CD4-positive, alpha-beta T cell treated with Interleukin-4 for 4 hours (primary cell): ENCODE measurements at regions not wholly inside any gene's neighbourhood (a gene's known extent, or its start where the extent isn't known, plus 50 kb on each side); places are given as distances from the start of the nearest gene placed in this dataset.
"Not testable (repeated sequence)": the region's sequence is repeated elsewhere in the genome, so short reads cannot be mapped to it uniquely, and the experiment has no call there.

Source experiments
- DNase-seq: peaks from one replicate; pipeline ENCODE4 v3.0.0-alpha.2; 2020

DNA sequence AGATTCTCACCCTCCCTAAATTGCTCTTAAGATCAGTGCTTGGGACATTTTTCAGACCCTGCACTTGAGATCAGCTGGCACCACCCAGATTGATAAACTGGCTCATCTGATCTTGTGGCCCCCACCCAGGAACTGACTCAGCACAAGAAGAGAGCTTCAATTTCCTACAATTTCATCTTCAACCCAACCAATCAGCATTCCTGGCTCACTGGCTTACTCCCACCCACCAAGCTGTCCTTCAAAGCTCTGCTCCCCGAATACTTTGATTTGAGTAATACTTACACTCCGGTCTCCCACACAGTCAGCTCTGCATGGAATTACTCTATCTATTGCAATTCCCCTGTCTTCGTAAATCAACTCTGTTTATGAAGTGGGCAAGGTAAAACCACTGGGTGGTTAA lies 461.9 kb upstream of the RGS18 start:
- no peak for DNase-seq

DNA sequence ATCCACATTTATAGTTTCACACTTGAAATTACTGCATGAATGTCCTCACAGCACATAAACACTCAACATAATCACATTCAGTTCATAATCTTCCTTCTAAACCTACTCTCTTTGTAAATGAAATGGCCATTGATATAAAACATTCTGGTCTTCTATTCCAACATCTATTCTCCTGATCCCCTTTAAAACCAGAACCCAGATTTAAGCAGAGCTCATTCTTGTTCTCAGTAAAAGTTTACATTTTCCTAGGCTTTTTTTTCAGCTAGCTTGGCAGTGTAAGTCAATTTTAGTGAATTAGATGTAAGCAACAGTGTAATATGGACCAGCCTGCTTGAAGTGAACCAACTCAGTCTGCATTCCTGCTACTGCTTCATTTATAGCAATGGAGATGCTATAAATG lies 460.7 kb upstream of the RGS18 start:
- DNase-seq, result no peak

DNA sequence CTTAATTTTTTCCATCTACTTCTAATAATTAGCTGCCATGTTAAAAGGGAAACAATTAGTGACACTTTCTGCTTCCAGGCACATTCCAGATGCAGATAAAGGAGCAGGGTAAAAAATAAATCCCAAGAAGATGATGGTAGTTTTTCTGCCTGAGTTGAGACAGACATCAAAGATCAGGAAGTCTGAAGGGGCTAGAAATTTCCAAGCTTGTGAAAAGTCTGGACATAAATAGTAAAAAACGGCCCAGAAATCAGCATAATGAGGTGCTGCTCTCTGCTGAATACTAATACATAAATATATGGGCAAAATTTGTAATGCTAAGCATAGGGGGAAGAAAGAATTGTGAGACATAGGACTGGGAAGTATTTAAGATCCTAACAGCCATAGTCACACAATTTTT lies 460.0 kb upstream of the RGS18 start:
- no peak for DNase-seq

DNA sequence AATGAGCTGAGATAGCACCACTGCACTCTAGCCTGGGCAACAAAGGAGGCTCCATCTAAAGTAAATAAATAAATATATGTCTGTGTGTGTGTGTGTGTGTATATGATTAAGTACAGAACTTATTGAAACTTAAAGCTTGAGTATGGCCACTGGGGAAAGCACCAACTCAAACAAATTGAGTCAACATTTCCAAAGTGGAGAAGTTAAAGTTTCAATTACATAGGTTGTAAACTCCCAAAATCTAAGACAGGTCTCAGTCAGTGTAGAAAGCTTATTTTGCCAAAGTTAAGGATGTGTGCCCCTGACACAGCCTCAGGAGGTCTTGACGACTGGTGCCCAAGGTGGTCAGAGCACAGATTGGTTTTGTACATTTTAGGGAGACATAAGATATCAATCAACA lies 458.9 kb upstream of the RGS18 start:
- DNase-seq, result no peak

DNA sequence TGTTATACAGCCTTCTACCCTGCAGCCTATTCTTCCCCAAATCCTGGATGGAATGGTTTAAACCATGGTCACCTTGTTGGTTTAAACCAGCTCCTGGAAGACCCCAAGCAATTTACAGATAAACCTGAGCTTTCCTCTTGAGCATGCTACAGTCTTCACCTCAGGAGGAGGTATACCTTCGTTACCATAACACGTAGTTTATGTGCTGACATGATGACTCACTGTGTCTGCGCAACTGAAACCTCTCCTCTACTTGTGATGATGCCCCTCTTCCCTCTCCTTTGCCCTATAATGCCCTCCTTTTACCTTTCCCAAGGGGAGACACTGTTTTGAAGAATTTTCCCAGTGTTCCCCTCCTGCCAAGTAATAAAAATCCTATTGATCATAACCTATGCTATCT lies 457.3 kb upstream of the RGS18 start:
- no peak for DNase-seq

DNA sequence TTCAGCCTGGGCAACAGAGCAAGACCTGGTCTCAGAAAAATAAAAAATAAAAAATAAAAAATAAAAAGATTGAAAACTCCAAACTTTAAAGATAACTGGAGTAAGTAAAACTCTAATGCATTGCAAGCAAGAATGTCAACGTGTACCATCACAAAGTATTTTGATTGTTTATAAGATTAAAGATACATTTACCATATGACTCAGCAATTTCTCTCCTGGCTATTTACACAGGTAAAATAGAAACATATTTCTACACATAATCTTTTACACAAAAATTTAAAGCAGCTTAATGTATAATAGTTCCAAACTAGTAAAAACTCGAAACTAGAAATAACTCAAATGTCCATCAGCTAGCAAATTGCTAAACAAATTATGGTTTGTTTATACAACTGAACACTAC lies 456.1 kb upstream of the RGS18 start:
- DNase-seq, result no peak

DNA sequence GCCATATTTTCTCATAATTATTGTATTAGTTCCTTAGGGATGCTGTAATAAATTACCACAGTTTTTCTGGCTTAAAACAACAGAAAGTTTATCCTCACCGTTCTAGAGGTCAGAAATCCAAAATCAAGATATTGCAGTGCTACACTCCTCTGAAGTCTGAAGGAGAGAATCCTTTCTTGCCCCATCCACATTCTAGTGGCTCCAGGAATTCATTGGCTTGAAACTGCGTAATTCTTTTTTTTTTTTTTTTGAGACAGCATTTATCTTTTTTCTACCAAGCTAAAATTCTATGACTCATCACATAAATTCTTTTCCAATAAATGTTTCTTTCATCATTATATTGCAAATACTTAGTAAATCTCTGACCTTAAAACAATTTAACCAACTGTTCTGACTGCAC lies 451.0 kb upstream of the RGS18 start:
- DNase-seq, result no peak

DNA sequence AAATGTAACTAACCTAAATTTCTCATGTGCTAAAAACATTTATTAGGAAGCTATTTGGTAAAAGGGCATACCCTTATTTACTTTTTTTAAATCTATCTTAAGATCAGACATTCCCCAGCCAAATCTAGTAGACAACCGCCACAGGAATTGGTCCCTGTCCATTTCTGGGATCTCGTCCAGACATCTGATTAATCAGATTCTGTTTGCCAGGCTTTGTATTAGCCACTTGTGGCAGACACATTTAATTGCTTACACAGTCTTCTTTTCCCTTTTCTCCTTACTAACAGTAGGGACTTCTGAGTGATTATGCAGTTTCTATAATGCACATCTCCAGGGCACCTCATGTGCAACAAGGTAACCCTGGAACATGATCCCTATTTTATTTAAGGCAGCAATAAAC lies 449.0 kb upstream of the RGS18 start:
- no peak for DNase-seq

DNA sequence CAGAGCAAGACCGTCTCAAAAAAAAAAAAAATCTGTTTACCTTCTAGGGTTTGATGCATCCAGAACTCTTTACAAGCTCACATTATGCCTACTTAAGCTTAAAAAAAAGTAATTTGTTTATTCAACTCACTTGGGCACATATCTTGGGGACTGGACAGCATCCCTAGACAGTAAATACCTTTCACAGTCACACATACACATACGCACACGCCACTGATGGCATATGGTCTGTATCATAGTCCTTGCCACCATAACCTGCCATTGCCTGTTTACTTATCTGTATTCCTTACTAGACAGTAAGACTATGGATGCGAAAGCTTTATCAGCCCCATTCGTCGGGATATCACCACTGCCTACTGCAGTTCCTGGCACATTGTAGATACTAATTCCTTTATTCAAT lies 446.3 kb upstream of the RGS18 start:
- no peak for DNase-seq

DNA sequence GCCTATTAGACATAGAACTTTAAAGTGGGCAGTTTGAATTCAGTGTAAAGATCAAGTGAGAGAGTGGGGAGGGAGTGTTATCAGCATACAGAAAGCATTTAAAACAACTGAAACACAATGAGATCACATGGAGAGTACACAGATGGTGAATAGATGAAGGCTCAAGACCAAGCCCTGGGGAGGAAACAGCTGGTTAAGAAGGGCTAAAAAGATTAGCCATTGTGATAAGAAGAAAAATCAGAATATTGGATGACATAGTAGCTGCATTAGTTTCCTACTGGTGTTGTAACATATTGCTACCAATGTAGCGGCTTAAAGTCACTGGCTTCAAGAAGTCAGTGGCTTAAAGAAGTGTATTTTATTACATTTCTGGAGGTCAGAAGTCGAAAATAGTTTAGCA lies 443.4 kb upstream of the RGS18 start:
- no peak for DNase-seq

DNA sequence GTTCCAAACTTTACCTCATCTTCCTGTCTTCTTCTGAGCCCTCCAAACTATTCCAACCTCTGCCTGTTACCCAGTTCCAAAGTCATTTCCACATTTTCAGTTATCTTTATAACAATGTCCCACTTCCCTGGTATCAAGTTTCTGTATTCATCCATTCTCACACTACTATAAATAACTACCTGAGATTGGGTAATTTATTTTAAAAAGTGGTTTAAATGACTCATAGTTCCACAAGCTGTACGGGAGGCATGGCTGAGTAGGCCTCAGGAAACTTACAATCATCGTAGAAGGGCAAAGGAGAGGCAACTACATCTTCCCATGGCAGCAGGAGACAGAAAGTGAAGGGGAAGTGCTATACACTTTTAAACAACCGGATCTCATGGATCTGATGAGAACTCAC lies 428.5 kb upstream of the RGS18 start:
- no peak for DNase-seq

DNA sequence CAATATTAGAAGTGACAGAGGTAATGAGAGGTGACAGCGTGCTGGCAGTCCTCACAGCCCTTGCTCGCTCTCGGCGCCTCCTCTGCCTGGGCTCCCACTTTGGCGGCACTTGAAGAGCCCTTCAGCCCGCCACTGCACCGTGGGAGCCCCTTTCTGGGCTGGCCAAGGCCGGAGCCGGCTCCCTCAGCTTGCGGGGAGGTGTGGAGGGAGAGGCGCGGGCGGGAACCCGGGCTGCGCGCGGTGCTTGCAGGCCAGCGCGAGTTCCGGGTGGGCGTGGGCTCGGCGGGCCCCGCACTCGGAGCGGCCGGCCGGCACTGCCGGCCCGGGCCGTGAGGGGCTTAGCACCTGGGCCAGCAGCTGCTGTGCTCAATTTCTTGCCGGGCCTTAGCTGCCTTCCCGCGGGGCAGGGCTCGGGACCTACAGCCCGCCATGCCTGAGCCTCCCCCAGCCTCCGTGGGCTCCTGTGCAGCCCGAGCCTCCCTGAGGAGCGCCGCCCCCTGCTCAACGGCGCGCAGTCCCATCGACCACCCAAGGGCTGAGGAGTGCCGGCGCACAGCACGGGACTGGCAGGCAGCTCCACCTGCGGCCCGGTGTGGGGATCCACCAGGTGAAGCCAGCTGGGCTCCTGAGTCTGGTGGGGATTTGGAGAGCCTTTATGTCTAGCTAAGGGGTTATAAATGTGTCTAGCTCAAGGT lies 426.5 kb upstream of the RGS18 start:
- not testable (repeated sequence) for DNase-seq

DNA sequence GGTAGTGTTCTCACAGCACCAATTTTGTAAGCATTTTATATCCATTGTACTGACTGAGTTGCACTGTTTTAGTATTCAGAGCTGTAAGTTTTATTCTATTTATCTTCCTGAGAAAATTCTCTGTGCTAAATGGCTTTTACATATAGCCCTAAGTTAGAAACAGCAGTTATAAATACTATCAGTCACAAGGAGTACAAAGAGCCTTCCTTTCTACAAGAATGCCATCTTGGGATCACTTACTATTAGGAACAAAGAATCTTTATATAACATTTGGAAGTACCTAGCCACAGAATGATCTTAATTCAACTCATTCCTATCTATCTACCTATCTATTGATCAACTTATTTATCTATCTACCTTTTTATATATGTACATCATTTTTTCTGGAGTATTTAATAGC lies 423.9 kb upstream of the RGS18 start:
- no peak for DNase-seq

DNA sequence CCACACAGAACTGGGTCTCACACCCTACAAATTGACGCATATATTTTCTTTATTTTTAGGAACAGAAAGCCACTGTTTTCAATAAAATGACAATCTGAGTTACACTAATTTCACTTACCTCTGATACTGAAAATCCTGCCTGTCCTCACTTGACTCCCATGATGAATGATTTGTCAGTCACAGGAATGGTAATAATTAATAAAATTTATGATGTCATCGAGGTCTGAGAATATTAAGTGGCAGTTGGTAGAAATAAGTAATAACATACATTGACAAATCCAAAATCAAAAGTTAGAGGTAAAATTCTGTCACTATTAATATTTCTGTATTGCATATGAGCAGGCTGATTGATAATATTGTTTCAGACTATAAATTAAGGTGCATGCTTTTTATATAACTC lies 418.7 kb upstream of the RGS18 start:
- no peak for DNase-seq

DNA sequence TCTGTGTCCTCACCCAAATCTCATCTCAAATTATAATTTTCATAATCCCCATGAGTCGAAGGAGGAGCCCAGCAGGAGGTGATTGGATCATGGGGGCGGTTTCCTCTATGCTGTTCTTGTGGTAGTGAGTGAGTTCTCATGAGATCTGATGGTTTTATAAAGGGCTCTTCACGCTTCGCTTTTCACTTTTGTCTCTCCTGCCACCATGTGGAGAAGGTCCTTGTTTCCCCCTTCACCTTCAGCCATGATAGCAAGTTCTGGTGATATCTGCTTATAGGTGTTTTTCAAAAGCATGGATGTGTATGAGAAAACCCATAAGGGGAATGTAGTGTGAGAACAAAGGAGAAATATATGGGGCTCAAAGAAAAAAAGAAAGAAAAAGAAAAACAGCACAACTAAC lies 405.9 kb upstream of the RGS18 start:
- no peak for DNase-seq

DNA sequence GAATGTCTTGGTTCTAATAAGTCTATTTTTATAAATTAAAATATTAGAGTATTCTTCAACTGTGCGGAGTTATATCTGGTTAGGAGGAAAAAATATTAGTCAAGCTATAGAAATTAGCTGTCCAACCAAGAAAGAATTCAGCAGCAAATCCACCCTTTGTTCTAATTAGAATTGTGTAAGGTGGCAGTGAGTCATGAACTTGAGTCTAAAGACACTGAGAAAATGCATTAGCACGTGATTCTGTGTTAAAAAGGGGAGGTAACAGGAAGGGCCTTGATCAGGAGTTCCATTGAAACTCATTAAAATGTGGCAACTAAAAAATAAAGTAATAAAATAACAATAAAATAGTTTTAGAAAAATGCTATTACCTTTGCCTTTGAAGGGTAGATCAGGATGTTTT lies 398.2 kb upstream of the RGS18 start:
- DNase-seq, result no peak

DNA sequence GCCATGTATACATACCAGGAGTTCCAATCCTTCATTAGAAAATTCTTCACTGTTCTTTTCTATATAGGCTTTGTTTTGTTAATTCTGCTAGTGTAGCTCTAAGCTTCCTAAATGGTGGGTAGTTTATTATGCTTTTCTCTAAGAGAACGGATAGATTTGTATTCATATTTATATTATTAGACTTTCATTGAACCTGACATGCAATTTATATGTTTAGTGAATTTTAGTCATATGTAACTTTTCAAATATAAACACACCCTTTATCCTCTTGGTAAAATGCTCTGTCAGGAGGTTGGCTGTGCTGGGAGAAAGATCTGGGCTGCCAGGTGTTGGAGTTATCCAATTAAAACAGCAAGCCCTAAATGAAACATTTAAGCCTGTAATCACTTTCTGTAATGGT lies 369.7 kb upstream of the RGS18 start:
- no peak for DNase-seq

DNA sequence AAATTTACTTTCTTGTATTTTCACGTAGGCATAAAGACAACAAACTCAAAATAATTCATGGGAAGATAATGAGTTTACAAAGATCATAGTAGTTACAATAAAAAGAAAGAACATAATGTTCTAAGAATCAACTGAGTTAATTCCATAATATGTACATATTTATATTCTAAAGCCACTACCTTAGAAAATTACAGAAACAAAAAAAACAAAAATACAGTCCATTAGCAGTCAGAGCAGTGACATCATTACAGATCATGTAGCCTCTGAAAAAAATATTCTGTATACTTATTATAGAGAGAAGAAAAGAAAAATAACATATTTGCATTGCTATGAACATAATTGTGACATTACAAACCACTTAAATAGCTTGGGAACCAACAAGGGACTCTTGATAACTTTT lies 360.1 kb upstream of the RGS18 start:
- no peak for DNase-seq

DNA sequence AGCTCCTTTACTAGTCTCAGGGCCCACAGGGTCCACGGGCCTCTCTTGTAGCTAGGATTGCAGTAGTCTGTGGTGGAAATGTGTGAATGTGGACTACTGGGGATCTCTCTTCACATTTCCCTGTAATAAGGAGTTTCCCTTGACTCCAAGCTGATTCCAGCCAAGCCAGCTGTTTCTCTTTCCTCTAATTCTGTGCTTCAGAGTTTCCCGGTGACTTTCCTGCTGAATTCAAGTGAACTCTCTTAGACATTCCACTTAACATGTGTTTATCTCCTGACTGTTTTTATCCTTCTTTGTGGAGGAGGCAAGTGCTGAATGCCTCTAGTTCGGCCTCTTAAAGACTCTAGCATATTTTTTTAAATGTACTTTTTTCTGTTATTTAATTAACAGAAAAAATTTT lies 354.0 kb upstream of the RGS18 start:
- no peak for DNase-seq

DNA sequence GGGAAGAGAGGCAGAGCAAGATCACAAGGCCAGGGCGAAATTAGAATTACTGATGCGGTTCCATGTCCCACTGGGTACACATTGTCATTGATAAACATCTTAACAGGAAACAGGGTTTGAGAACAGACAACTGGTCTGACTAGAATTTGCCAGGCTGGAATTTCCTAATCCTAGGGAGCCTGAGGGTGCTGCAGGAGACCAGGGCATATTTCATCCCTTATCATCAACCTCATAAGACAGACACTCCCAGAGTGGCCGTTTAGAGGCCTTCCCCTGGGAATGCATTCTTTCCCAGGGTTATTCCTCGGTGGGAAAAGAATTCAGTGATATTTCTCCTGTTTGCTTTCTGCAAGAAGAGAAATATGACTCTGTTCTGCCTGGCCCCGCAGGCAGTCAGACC lies 344.7 kb upstream of the RGS18 start:
- not testable (repeated sequence) for DNase-seq

DNA sequence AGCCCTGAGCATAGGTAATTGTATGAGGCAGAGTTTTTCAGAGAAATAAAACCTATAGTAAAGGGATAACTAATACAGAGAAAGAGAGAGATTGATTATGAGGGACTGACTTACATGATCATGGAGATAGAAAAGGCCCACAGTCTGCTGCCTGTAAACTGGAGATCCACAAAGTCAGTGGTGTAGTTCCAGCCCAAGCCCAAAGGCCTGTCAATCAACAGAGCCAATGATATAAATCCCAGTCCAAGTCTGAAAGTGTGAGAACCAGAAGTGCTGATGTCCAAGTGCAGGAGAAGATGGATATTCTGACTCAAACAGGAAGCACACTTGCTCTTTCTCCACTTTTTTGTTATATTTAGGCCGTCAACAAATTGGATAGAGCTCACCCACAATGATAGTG lies 340.1 kb upstream of the RGS18 start:
- no peak for DNase-seq

DNA sequence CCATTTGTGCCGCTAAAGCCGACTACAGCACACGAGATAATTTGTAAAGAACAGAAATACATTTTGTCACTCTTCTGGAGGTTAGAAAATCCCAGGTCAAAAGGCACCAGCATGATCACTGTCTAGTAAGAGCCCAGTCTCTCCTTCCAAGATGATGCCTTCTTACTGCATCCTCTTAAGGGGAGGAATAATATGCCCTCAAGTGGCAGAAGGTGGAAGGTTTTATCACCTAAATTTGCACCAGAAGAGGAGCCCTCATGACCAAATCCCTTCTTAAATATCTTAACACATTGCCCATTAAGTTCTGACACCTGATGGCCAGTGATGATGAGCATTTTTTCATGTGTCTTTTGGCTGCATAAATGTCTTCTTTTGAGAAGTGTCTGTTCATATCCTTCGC lies 326.7 kb upstream of the RGS18 start:
- no peak for DNase-seq

DNA sequence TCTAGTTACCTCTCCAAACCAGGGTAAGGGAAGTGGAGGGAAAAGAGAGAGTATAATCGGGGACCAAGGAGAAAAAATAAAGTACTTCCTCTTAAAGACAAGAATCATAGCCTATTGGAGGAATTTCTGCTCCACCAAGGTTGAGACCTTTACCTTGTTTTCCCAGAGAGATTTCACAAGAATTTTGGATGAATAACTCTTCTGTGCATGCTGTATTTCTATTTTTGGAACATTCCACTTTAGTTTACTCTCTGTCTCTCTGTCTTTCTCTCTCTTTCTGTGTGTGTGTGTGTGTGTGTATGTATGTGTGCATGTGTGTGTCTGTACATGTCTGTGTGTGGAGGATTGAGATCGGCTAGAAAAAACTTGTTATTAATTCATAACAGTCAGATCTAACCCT lies 318.4 kb upstream of the RGS18 start:
- DNase-seq, result no peak

DNA sequence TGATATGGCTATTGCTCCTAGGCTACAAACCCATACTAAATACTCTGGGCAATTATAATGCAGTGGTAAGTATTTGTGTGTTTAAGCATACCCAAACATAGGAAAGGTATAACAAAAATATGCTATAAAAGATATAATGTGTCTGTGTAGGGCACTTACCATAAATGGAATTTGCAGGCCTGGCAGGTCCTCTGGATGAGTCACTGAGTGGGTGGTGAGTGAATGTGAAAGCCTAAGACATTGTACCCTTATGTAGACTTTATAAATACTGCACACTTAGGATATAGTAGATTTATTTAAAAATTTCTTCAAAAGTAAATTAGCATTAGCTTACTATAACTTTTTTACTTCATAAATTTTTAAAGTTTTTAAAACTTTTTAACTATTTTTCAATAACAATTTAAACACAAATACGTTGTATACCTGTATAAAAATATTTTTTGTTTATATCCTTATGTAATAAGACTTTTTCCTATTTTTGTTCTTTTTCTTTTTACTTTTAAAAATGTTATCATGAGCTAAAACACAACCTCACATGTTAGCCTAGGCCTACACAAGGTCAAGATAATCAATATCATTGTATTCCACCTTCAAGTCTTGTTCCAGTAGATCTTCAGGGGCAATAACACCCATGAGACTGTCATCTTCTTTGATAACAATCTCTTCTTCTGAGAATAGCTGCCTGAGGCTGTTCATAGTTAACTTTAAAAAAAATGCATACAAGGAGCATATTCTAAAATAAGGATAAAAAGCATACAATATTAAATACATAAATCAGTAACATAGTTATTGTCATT lies 306.3 kb upstream of the RGS18 start:
- DNase-seq, result no peak

DNA sequence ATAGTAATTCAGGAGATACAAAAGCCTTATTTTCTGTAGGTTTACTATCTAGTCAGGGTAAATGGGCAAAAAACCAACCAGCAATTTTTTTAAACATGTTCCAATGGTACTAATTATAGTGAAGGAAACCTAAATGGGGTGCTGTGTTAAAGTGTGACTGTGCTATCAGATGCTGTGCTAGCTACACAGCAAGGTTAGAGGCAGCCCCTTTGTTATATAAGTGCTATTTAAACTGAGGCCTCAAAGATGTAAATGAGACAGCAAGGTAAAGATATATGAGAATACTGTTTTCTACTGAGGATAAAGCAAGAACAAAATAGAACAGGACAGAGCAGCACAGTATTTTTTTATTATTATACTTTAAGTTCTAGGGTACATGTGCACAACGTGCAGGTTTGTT lies 305.4 kb upstream of the RGS18 start:
- no peak for DNase-seq
